HG03159 (cell line): ENCODE measurements at regions not wholly inside any gene's neighbourhood (a gene's known extent, or its start where the extent isn't known, plus 50 kb on each side); places are given as distances from the start of the nearest gene placed in this dataset.

Source experiments
- ATAC-seq: cut with Tn5 transposase; IDR thresholded peaks from one replicate; pipeline ENCODE4 v1.9.1; 2021; ENCODE audit warnings: mild to moderate bottlenecking, moderate library complexity; ENCODE audit not compliant: unreplicated experiment

DNA sequence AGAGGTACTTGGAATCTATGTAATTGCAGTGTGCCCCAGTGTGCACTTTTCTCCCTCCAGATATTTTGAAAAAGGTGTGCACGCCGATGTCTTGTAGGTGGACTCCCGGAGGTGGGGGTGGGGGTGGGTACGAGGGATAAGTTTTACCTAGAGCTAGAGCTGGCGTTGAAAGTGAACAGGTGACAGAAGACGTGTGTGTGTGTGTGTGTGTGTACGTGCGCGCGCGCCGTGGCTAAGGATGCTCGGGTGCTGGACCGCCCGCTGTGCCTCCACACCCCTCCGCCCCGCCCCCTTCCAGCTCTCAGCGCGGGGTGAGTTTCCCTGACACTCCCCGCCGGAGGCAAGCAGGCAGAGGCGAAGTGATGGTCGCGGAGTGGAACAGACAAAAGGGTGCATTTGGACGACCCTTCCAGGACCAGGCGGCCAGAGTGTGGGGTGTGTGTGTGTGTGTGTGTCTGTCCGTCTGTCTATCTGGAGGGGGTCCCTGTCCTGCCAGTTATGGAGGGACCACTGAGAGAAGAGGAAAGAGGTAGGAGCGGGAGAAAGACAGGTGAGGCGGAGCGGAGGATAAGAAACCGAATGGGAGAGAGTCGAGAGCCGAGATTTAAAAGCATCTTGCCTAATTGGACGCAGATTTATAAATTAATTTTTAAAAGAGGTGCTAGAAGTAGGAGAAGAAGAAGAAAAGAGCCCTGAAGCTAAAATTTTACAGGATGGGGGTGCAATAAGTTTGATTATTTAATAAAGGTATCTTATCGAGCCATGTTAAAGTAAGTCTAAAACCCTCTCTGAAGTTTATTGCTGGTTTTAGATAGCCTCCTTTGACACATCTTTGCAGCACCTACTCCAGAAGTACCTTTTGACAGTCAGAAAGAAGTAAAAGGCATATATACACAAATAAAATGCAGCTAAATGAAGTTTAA is 335.8 kb upstream of the THRB start:
- no peak for ATAC-seq

DNA sequence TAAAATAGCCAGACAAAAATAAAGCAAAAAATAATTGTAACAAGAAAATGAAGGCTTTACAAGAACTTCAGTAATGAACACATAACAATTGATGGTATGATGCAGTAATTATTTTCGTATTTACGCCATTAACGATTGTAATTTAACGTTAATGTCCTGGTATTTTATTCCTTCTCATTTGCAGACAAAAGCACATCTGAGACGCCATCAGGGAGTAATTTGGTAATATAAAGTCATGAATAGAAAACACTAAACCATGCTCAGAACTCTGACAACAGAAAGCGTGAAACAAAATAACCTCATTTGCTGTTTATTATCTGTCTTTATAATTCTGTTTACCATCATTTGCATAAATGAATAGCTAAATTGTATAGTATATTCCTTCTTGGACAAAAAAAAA is 336.6 kb upstream of the THRB start:
- ATAC-seq, result no peak

DNA sequence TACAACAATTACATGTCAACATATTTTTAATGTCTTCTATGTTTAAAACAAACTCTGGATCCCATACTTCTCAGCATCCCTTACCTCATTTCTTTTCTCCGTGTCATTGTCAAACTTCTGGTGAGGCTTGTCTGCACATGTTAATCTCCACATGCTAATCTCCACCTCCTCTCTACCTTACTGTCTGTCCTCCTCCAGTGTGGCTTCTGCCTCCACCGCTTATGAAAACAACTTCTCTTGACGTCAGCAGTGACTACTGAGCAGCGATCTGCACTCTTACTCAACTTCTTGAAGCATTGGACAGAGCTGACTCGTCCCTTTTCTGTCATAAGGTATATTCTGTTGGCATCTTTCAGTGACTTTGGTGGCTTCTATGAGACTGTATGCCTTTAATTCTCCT is 338.2 kb upstream of the THRB start:
- no peak for ATAC-seq

DNA sequence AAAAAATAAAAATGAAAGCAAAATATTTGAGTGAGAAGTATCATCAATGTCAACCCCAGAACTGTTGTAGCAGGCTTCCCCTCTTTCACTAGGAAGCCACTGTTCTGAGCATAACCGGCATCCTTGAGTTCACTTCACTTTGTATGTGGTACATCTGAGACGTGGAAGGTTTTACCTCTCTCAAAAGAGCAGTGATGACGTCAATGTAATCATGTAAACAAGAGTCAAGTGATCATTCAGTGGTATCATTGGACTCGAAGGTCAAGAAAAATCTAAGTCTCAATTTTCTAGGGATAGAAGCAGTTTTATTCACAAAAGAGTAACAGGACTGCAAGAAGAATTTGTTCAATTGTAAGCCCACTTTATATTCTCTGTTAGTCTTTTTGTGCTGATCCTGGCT is 339.8 kb upstream of the THRB start:
- ATAC-seq, result no peak

DNA sequence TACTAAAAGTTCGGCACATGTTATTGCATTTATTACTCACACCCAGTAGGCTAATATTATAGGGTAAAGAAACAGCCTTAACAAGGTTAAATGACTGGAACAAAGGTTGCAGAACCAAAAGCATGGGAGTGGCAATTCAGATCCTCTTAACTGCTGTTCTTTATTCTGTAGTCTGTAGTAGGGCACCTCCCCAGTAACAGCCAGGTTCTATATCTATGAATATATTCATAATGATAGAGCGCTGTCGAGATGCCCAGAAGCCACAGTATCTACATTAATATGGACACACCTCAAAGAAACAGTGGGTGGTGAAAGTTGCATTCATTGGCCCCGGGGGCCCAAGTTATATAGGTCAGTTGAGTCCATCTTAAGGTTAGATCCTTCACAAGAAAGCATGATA is 340.9 kb upstream of the THRB start:
- ATAC-seq, result no peak

DNA sequence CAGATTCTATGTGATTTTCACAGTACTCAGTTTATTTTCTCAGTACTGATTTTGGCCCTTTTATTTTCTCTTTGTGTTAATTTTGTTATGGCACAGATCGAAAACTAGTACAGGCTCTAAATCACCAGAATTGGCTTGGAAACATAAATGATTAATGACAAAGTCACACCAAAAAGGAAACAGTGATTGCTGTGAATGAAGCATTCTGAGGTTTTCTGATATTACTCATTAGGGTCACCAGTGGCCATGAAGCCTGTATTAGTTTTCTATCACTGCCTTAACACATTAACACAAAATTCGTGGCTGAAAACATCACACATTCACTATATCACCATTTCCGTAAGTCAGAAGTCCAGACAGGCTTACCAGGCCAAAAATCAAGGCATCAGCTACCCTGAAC is 343.0 kb upstream of the THRB start:
- ATAC-seq, result no peak

DNA sequence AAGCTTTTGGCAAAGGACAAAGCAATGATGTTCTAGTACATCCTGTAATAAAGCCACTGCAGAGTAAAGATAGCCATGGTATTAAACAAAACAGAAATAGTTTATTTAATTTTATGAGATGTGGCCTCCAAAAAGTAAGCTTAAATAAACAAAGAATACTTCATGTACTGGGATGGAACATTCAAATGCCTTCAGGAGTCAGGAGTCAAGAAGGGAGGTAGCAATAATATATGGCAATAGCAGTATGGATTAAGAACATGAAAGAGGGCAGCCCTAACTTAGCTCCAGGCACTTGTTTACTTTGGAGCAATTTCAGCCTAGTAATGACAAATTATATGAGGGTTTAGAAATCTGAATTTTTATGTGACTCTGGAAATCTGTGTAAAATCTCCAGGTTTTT is 343.9 kb upstream of the THRB start:
- no peak for ATAC-seq

DNA sequence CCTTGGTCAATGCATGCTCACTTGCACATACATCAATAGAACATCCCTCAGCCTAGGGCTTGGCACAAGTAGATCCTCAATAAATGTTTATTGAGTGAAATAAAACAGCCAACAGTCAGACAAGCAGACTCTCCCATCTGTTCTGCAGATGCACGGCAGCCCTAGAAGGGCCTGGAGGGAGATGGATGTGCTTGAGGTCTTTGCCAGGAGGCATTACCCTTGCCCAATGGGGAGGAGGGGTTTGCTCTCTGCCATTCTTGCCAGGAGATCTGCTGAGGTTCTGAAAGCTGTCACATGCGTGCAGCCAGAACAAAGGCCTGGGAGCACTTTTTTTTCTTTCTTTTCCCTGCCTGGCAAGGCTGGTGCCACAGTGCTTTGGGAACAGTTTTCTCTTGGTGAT is 349.3 kb upstream of the THRB start:
- no peak for ATAC-seq

DNA sequence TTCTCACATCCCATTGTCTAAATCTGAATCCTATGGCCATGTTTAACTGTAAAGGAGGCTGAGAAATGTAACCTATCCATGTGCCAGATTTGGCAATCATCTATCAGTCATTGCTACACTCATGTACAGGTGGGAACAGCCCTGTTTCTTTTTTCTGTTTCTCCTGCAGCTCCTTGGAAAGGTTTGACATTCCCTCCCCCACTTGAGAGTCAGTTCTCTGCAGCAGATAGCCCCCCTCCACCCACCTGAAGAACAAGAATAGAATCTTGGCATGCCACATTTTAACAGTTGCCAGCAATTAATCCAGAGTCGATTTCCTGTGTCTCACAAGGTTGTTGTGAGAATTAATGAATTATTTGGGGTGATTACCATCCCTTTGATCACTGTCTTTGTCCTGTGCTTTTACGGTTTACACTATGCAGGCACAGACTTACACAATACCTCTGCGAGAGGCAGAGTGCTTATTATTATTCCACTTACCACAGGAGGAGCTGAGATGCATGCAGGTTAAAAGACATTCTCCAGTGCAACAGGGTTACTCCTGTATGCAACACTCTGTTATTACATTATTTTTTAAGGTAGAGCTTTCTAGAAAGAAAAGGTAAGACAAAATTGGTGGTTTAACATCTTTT is 351.0 kb upstream of the THRB start:
- no peak for ATAC-seq

DNA sequence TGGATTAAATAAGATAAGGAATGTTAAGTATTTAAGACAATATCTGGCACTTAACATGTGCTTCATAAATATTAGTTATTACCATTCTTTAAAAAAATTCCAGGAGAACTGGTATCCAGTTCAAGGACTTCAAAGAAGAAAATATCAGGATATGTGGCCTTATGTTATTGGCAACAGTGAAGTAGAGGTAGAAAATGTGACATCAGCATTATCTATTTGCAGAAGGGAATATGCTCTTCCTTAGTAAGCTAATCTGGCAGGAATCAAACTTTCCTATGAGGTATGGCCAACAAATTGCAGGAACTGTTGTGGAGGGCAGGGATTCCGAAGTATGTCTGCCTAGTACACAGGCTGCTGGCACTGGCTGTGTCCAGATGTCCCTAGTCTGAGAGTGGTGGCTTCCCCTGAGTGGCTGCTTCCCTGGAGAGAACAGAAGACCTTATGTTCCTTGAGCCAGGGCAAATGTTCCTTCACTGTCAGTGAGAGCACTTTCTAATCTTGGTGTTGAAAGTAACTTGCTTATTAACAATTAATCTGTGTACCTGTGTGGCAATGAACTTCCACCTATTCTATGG is 351.7 kb upstream of the THRB start:
- ATAC-seq, result no peak

DNA sequence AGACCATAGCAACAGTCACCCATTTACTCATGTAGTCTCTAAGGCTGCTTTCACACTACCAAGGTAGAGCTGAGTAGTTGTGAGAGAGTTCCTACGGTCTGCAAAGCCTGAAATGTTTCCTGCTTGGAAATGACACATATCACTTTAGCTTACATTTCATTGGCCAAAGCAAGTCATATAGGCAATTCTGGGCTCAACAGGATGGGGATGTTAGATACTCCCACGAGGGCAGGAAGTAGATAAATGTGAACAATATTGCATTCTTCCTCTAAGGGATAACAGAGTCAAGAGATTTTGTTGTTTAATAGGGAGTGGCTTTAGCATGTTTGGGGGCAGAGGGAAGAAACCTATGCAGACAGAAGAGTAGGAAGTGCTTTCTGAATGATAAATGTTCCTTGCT is 355.6 kb upstream of the THRB start:
- ATAC-seq, result no peak

DNA sequence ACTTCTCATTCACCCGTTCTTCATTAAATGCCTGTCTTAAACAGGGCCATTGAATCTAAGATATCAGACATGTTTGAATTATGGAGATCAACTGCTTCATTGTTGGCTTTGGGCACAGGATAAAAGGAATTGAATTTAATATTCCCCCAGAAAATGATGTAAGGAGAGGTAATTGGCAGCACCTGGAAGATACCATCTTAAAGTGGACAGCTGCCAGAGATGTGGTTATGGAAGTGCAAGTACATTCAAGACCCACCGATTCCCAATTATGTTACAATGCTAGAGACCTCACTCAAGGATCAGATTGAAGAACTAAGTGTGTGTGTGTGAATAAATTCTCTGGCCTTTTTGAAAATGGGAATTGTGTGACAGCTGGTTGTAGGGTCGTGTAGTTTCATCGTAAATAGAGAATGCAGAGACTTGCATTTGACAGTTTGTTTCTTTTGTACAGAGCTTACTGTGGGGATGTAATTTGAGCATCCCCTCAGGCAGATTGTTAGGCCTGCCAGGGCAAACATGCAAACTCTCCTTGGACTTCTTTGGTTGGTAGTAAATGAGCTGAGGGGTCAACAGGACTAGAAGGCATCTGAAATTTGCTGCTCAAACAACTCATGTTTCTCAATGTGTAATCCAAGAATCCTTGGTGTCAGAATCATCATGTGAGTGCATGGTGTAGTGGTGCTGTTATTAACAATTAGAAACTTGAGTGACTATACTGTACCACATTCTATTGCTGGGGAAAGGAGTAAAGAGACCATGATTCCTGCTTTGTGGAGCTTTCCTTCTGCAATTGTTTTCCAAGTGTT is 359.2 kb upstream of the THRB start:
- ATAC-seq, result no peak

DNA sequence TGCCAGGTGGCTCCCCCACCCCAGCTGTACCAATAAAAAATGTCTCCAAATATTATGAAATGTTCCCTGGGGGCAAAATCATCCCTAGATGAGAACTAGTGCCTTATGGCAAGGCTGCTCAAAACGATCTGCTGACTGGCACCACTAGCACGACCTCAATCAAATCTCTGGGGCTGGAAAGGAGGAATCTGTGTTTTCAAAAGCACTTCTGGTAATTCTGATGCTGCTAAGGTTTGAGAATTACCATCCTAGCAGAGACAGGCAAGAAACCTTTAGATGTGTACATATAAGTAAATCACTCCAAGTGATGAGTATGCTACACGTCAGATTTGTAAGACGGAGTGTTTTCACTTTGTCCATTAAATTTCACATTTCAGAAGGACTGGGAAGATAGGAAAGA is 360.1 kb upstream of the THRB start:
- ATAC-seq, result no peak

DNA sequence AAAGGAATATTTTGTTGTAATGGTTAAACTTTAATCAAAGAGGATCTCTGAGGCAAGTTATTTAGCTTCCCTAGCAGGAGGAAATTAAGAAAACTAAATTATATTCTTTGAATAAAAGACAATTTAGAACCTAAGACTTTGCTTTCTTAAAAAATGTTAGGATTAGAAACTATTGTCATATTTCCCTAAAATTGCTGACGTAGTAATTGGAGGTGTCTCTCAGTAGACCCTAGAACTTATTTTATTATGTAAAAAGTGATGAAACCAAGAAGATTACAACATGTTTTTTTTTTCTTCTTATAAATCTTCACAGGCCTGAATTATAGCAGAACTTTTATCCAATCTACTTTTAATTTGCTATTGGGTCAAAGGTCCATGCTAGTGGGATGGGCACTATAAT is 363.3 kb upstream of the THRB start:
- no peak for ATAC-seq

DNA sequence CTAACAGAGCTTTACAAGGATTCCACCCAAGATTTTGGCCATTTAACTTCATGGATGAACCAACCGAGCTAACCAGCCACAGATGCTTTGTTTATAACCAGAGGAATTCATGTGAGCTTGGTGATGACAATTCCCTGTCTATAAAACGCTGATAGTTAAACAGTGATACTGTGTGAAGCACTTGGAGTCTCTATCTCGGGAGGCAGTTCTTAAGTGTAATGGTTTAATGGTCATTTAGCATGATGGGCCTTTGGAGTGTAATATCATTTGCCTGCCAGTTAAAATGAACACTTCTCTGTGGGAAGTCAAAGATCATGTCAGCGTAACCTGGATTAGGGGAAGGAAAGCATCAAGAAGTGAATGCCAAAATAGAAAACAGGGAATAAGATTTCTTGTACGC is 368.6 kb upstream of the THRB start:
- no peak for ATAC-seq

DNA sequence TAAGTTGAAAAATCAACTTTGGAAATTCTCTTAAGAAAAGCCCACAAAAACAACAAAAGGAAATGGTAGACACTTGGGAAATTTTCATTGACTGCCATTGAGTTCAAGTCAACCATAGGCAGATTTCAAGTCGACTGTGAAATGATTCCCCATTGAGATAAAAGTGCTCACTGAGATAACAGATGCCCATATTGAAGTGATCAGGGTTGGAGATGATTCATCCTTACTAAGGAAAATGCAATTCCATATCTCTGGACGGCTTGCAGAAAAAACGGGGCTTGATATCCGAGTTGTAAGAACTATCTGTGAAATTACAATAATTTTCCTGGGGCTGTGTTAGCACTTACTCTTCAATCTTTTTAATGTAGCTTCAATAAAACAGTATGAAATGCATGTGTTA is 373.1 kb upstream of the THRB start:
- no peak for ATAC-seq

DNA sequence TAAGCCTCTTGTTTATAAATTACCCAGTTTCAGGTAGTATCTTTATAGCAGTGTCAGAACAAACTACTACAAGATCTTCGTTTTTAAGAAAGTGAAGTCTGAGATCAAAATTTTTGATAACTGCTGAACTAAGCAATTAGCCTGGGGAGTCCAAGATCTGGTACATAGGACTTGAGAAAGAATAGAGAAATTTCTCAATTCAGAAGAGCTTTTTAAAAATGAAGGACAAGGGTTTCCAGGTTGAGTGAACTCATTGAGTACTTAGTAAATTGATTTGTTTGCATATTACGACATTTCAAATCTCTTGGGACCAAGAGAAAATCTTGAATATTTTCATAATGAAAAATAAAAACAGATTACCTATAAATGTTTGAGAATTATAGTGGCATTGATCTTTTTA is 386.6 kb upstream of the THRB start:
- no peak for ATAC-seq

DNA sequence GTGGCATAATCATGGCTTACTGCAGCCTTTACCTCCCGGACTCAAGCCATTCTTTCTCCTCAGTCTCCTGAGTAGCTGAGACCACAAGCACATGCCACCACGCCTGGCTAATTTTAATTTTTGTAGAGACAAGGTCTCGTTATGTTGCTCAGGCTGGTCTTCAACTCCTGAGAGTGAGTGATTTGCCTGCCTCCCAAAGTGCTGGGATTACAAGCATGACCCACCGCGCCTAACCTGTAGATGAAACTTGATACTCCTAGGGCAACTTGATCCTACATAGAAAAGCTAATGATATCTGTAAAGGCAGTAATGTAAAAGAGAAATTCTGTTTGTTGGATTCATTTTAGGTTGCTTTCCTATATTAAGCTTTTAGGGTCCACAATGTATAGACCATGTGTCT is 391.9 kb upstream of the THRB start:
- no peak for ATAC-seq

DNA sequence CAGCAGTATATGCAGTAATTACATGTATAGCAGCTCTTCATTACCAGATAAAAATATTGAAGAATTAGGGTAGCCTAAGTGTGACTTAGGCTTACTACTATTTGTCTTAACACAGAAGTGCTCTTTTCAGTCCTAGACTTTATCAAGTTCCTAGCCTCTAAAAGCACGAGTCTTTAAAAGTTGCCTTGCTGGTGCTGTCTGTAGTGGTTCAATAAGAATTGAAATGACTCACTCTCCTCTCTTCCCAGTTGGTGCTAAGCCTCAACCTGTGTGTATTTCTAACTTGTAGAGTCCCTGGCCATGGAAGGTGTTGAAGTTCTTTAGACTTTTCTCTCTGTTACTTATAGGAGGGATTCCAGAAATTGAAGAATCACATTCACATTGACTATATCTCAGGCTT is 395.4 kb upstream of the THRB start:
- no peak for ATAC-seq

DNA sequence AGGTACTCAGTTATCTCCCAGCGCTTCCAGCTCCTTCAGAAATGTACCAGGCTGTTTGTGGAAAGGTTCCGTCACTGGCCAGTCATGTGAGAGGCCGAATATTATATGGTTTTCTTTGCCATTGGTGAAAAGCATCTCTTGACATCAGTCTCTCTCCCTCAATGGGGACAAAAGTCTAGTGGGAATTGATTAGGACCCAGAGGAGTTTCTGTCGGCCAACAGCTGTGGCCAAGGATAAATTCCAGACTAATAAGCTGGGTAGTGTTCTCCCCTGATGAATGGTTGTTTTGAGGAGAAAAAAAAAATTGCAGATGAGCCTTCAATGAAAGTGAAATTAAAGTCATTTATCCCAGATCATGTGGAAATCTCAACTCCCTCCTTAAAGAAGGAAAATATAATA is 404.7 kb upstream of the THRB start:
- no peak for ATAC-seq

DNA sequence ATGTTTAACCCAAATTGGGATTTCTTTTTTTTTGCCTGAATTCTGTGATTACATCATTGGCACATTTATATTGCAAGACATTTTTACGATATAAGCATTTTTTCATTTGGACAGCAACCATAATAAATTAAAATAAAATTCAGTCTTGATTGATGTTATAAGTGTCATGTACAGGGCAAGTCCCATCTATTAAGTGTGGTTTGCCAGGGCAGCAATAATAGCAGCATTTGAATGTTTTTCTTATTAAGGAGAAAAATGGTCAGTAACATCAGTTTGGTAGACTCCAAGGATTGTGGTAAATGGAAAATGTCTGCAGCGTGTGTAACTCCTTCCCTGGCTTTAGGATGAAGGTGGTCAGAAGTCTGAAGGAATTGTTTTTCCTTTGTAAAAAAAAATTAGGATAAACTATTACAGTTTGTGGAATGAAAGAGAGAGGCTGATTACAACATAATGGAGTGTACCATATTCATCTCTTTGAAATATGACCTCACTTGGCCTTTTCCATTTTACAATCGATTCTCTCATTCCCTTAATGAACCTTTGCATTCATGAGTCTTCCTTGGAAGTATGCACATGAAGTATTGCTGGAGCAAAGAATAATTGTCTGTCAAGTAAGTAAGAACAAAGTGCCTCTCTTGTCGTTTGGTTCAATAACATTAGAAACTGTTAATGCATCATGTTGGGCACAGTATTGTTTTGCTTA is 405.4 kb upstream of the THRB start:
- no peak for ATAC-seq
